ENCODE measurements at regions not wholly inside any gene's neighbourhood (a gene's known extent, or its start where the extent isn't known, plus 50 kb on each side); places are given as distances from the start of the nearest gene placed in this dataset.
"Not testable (repeated sequence)": the region's sequence is repeated elsewhere in the genome, so short reads cannot be mapped to it uniquely, and the experiment has no call there.

- no peak overlapping the region for H3K4me3 ChIP-seq (ENCODE audit: low read length)
- POLR2A ChIA-PET, result no interaction called here
- CTCF ChIA-PET, result no interaction called here
- H3K4me1 ChIP-seq (ENCODE audit: control insufficient read depth in 2 of 2, insufficient read depth in 2 of 2, low read length in 2 of 2), result no peaks in the 10 kb centered on the region
- no peak for DNase-seq
- no peak for ATAC-seq
- peaks cover 0 to 12% (median 0%) of the 10 kb centered on the region in 11 donors for H3K9me3 Mint-ChIP-seq
- H3K4me3 Mint-ChIP-seq, result no peak overlapping the region
- no peaks in the 10 kb centered on the region for H3K9me3 ChIP-seq (ENCODE audit: control insufficient read depth in 2 of 3, low read length in 3 of 3)
- peaks cover 0 to 5% (median 0%) of the 10 kb centered on the region in 5 donors for H3K27me3 Mint-ChIP-seq
- no peaks in the 10 kb centered on the region for H3K36me3 Mint-ChIP-seq
- no peaks in the 10 kb centered on the region for H3K4me1 Mint-ChIP-seq
- no peak overlapping the region for H3K27ac Mint-ChIP-seq
- no peaks in the 10 kb centered on the region for H3K27me3 ChIP-seq (ENCODE audit: control insufficient read depth in 2 of 2, insufficient read depth in 2 of 2, low read length in 2 of 2)
- no peak overlapping the region for H3K27ac ChIP-seq (ENCODE audit: low read depth, low read length)
- intact Hi-C loops (cut with micrococcal nuclease), result no loop called here
- no peaks in the 10 kb centered on the region for H3K36me3 ChIP-seq (ENCODE audit: control insufficient read depth in 2 of 3, insufficient read depth in 3 of 3, low read length in 3 of 3)
These were observed 505.1 kb downstream of the IGSF11 start for GRCh38 chr3:118529554-118529953.

DNA sequence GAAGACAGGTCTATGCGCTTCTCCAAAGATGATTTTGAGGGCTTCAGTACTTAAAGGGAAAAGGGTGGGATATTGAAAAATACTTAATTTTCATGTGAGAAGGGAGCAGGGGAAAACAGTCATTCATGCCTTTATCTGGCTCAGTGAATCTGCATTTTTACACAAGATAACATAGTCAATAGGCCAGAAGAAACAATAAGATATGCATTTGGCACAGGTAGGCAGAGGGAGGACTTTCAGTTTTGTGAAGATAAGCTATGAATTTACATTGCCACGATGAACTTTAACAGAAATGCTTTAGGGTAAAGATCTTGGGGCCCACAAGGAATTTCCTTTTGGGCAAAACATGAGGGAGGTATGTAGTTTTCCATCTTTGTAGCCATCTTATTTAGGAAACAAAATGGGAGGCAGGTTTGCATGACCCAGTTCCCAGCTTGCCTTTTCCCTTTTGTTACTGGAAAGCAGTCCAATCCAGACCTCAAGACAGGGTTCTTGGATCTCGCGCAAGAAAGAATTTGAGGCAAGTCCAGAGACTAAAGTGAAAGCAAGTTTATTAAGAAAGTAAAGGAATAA is 504.2 kb downstream of the IGSF11 start:
- H3K4me3 ChIP-seq (ENCODE audit: low read length), result no peak overlapping the region
- no peaks in the 10 kb centered on the region for H3K36me3 ChIP-seq (ENCODE audit: control insufficient read depth in 2 of 3, insufficient read depth in 3 of 3, low read length in 3 of 3)
- ChIA-PET POLR2A (no interaction called here), CTCF (no interaction called here)
- H3K27me3 ChIP-seq (ENCODE audit: control insufficient read depth in 2 of 2, insufficient read depth in 2 of 2, low read length in 2 of 2), result no peaks in the 10 kb centered on the region
- ATAC-seq (no peak), DNase-seq (no peak)
- peaks cover 0 to 5% (median 0%) of the 10 kb centered on the region in 5 donors for H3K27me3 Mint-ChIP-seq
- H3K4me1 Mint-ChIP-seq, result no peaks in the 10 kb centered on the region
- no peak overlapping the region for H3K27ac ChIP-seq (ENCODE audit: low read depth, low read length)
- H3K9me3 Mint-ChIP-seq, result peaks cover 0 to 15% (median 0%) of the 10 kb centered on the region in 11 donors
- intact Hi-C loops (cut with micrococcal nuclease), result no loop called here
- H3K27ac Mint-ChIP-seq, result no peak overlapping the region
- H3K36me3 Mint-ChIP-seq, result no peaks in the 10 kb centered on the region
- no peaks in the 10 kb centered on the region for H3K4me1 ChIP-seq (ENCODE audit: control insufficient read depth in 2 of 2, insufficient read depth in 2 of 2, low read length in 2 of 2)
- H3K9me3 ChIP-seq (ENCODE audit: control insufficient read depth in 2 of 3, low read length in 3 of 3), result no peaks in the 10 kb centered on the region
- H3K4me3 Mint-ChIP-seq, result no peak overlapping the region

GRCh38 chr3:118530927-118531356 is 503.7 kb downstream of the IGSF11 start:
- intact Hi-C loops (cut with micrococcal nuclease); H3K9me3 ChIP-seq (ENCODE audit: control insufficient read depth in 2 of 3, low read length in 3 of 3); DNase-seq; H3K4me3 ChIP-seq (ENCODE audit: low read length); H3K27me3 ChIP-seq (ENCODE audit: control insufficient read depth in 2 of 2, insufficient read depth in 2 of 2, low read length in 2 of 2); H3K4me3 Mint-ChIP-seq; H3K4me1 Mint-ChIP-seq; POLR2A ChIA-PET; CTCF ChIA-PET; H3K36me3 ChIP-seq (ENCODE audit: control insufficient read depth in 2 of 3, insufficient read depth in 3 of 3, low read length in 3 of 3); H3K4me1 ChIP-seq (ENCODE audit: control insufficient read depth in 2 of 2, insufficient read depth in 2 of 2, low read length in 2 of 2); H3K27me3 Mint-ChIP-seq; H3K27ac Mint-ChIP-seq; H3K27ac ChIP-seq (ENCODE audit: low read depth, low read length); ATAC-seq; H3K36me3 Mint-ChIP-seq: not testable (repeated sequence)
- peaks cover 0 to 11% (median 0%) of the 10 kb centered on the region in 11 donors for H3K9me3 Mint-ChIP-seq

DNA sequence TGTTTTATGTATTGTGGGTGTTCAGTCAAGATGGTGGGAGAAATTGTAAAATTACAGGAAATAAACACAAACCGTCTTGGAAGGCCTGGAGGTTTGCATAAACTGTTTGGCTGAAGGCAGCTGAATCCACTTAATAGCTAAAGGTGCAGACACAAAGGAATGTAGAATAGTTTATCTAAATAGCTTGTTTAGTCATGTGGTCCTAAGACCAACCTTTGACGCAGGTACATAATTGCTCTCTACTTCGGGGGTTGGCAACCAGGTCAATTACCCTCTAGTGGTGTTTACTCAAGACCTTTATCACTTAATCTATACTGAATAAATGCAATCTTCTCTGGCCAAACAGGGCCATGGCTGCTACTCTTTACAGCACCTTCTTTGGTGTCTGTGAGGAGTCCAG is 502.8 kb downstream of the IGSF11 start:
- no peak for ATAC-seq
- Histone ChIP-seq H3K36me3 (ENCODE audit: control insufficient read depth in 2 of 3, insufficient read depth in 3 of 3, low read length in 3 of 3) (no peaks in the 10 kb centered on the region), H3K27ac (ENCODE audit: low read depth, low read length) (no peak overlapping the region), H3K4me1 (ENCODE audit: control insufficient read depth in 2 of 2, insufficient read depth in 2 of 2, low read length in 2 of 2) (no peaks in the 10 kb centered on the region), H3K27me3 (ENCODE audit: control insufficient read depth in 2 of 2, insufficient read depth in 2 of 2, low read length in 2 of 2) (no peaks in the 10 kb centered on the region), H3K4me3 (ENCODE audit: low read length) (no peak overlapping the region), H3K9me3 (ENCODE audit: control insufficient read depth in 2 of 3, low read length in 3 of 3) (no peaks in the 10 kb centered on the region)
- peaks cover 0 to 2% (median 0%) of the 10 kb centered on the region in 5 donors for H3K27me3 Mint-ChIP-seq
- H3K4me3 Mint-ChIP-seq, result no peak overlapping the region
- H3K27ac Mint-ChIP-seq, result no peak overlapping the region
- ChIA-PET POLR2A (no interaction called here), CTCF (no interaction called here)
- no peaks in the 10 kb centered on the region for H3K4me1 Mint-ChIP-seq
- intact Hi-C loops (cut with micrococcal nuclease), result no loop called here
- DNase-seq, result no peak
- no peaks in the 10 kb centered on the region for H3K36me3 Mint-ChIP-seq
- H3K9me3 Mint-ChIP-seq, result peaks cover 0 to 9% (median 0%) of the 10 kb centered on the region in 11 donors

- peaks cover 0 to 13% (median 0%) of the 10 kb centered on the region in 11 donors for H3K9me3 Mint-ChIP-seq
- ATAC-seq, result no peak
- Histone ChIP-seq H3K27ac (ENCODE audit: low read depth, low read length) (no peak overlapping the region), H3K4me3 (ENCODE audit: low read length) (no peak overlapping the region), H3K27me3 (ENCODE audit: control insufficient read depth in 2 of 2, insufficient read depth in 2 of 2, low read length in 2 of 2) (no peaks in the 10 kb centered on the region), H3K9me3 (ENCODE audit: control insufficient read depth in 2 of 3, low read length in 3 of 3) (no peaks in the 10 kb centered on the region), H3K36me3 (ENCODE audit: control insufficient read depth in 2 of 3, insufficient read depth in 3 of 3, low read length in 3 of 3) (no peaks in the 10 kb centered on the region), H3K4me1 (ENCODE audit: control insufficient read depth in 2 of 2, insufficient read depth in 2 of 2, low read length in 2 of 2) (no peaks in the 10 kb centered on the region)
- H3K36me3 Mint-ChIP-seq, result no peaks in the 10 kb centered on the region
- POLR2A ChIA-PET, result no interaction called here
- CTCF ChIA-PET, result no interaction called here
- H3K27me3 Mint-ChIP-seq, result peaks cover 0 to 4% (median 0%) of the 10 kb centered on the region in 5 donors
- no peak for DNase-seq
- no peak overlapping the region for H3K4me3 Mint-ChIP-seq
- no peak overlapping the region for H3K27ac Mint-ChIP-seq
- H3K4me1 Mint-ChIP-seq, result no peaks in the 10 kb centered on the region
- intact Hi-C loops (cut with micrococcal nuclease), result no loop called here
These were observed 501.0 kb downstream of the IGSF11 start for GRCh38 chr3:118533676-118534075.

DNA sequence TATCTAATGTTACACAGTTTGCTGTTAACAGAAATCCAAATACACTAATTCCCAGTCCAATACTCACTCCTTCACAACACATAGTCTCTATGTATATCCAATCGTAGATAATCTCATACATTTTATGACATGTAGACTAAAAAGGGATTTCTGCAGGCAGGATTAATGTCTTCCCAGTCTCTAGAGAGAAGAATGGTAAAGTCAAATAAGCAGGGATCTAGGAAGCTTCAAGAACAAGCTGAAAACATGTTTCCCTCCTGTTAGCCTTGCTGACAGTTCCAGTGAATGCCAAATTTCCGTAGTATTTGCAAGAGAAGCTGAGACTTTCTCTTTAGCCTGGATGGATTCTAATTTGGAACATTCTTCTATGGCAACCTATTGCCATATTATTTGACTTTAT is 500.1 kb downstream of the IGSF11 start:
- Histone ChIP-seq H3K9me3 (ENCODE audit: control insufficient read depth in 2 of 3, low read length in 3 of 3) (no peaks in the 10 kb centered on the region), H3K4me1 (ENCODE audit: control insufficient read depth in 2 of 2, insufficient read depth in 2 of 2, low read length in 2 of 2) (no peaks in the 10 kb centered on the region), H3K27me3 (ENCODE audit: control insufficient read depth in 2 of 2, insufficient read depth in 2 of 2, low read length in 2 of 2) (no peaks in the 10 kb centered on the region), H3K27ac (ENCODE audit: low read depth, low read length) (no peak overlapping the region), H3K36me3 (ENCODE audit: control insufficient read depth in 2 of 3, insufficient read depth in 3 of 3, low read length in 3 of 3) (no peaks in the 10 kb centered on the region), H3K4me3 (ENCODE audit: low read length) (no peak overlapping the region)
- ChIA-PET CTCF (no interaction called here), POLR2A (no interaction called here)
- DNase-seq, result no peak
- Mint-ChIP-seq H3K27ac (no peak overlapping the region), H3K4me1 (no peaks in the 10 kb centered on the region), H3K4me3 (no peak overlapping the region), H3K27me3 (peaks cover 0 to 4% (median 0%) of the 10 kb centered on the region in 5 donors), H3K36me3 (no peaks in the 10 kb centered on the region), H3K9me3 (peaks cover 0 to 9% (median 2%) of the 10 kb centered on the region in 11 donors)
- no peak for ATAC-seq
- intact Hi-C loops (cut with micrococcal nuclease), result no loop called here

DNA sequence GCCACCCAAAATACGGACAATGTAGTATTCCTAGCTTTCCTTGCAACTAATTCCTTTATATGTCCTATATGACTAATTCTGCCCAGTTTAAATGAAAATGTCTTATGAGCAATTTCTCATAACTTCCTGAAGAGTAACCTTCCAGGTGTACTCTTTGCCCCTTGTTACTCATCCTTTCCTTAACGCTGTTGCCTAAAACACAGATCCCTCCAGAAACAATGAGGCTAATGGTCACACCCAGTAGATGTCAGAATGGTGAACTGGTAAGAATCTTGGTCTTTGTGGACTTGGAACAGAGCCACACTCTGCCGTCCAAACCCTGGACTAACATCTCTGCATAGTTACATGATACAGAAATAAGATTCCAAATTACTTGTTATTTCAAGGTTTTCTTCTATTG is 497.9 kb downstream of the IGSF11 start:
- no peaks in the 10 kb centered on the region for H3K27me3 ChIP-seq (ENCODE audit: control insufficient read depth in 2 of 2, insufficient read depth in 2 of 2, low read length in 2 of 2)
- H3K27ac ChIP-seq (ENCODE audit: low read depth, low read length), result no peak overlapping the region
- H3K4me1 Mint-ChIP-seq, result peaks cover 0 to 1% (median 0%) of the 10 kb centered on the region in 7 donors
- H3K4me3 ChIP-seq (ENCODE audit: low read length), result no peak overlapping the region
- POLR2A ChIA-PET, result no interaction called here
- H3K4me1 ChIP-seq (ENCODE audit: control insufficient read depth in 2 of 2, insufficient read depth in 2 of 2, low read length in 2 of 2), result no peaks in the 10 kb centered on the region
- H3K4me3 Mint-ChIP-seq, result no peak overlapping the region
- DNase-seq (no peak), ATAC-seq (no peak)
- peaks cover 0 to 9% (median 2%) of the 10 kb centered on the region in 11 donors for H3K9me3 Mint-ChIP-seq
- CTCF ChIA-PET, result no interaction called here
- no peaks in the 10 kb centered on the region for H3K36me3 Mint-ChIP-seq
- peaks cover 0 to 4% (median 0%) of the 10 kb centered on the region in 5 donors for H3K27me3 Mint-ChIP-seq
- intact Hi-C loops (cut with micrococcal nuclease), result no loop called here
- no peaks in the 10 kb centered on the region for H3K9me3 ChIP-seq (ENCODE audit: control insufficient read depth in 2 of 3, low read length in 3 of 3)
- H3K36me3 ChIP-seq (ENCODE audit: control insufficient read depth in 2 of 3, insufficient read depth in 3 of 3, low read length in 3 of 3), result no peaks in the 10 kb centered on the region
- H3K27ac Mint-ChIP-seq, result no peak overlapping the region

All from naive thymus-derived CD4-positive, alpha-beta T cell (primary cell).